ENCODE measurements at regions not wholly inside any gene's neighbourhood (a gene's known extent, or its start where the extent isn't known, plus 50 kb on each side); places are given as distances from the start of the nearest gene placed in this dataset.

DNA sequence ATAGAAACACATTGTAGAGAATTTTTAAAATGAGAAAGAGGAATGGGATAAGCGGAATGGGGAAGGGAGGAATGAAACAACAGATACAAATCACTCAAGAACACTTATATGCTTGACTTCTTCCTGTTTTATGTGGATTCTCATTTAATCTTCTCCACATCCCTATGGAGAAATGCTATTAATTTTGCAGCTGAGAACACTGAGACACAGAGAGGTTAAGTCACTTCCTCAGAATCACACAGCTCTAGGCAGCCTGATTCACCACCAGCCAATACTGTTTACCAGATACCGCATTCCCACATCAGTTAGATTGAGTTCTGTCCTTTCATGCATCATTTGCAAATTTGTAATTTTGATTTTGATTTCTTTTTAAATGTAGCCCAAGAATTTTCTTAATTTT is 170.5 kb downstream of the SH2D4B start:
- no peak for DNase-seq (ENCODE audit: low read depth)
- TF ChIP-seq, protein P1, sequence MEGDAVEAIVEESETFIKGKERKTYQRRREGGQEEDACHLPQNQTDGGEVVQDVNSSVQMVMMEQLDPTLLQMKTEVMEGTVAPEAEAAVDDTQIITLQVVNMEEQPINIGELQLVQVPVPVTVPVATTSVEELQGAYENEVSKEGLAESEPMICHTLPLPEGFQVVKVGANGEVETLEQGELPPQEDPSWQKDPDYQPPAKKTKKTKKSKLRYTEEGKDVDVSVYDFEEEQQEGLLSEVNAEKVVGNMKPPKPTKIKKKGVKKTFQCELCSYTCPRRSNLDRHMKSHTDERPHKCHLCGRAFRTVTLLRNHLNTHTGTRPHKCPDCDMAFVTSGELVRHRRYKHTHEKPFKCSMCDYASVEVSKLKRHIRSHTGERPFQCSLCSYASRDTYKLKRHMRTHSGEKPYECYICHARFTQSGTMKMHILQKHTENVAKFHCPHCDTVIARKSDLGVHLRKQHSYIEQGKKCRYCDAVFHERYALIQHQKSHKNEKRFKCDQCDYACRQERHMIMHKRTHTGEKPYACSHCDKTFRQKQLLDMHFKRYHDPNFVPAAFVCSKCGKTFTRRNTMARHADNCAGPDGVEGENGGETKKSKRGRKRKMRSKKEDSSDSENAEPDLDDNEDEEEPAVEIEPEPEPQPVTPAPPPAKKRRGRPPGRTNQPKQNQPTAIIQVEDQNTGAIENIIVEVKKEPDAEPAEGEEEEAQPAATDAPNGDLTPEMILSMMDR (IDR thresholded peaks at IDR 0.05; ENCODE audit: control insufficient read depth, extremely low read depth, insufficient read depth): no peak
- no peak overlapping the region for H3K4me3 ChIP-seq (ENCODE audit: low read depth, low read length)

DNA sequence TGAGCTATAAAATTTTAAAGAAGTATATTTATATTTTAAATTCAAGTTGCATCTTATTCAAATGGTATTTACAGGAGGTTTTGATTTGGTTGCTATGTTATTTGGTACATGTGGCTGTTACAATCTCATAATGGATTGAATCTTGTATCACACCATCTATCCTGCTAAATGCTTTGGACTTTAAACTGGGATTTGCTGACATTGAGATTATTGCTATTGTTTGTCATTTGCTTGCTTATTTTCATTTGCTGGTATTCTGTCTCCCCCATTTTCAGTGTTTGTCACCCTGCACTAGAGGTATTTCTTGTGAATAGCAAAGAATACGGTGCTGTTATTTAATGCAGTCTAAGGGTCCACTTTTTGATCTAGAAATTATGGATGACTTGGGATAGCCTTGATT is 171.1 kb downstream of the SH2D4B start:
- TF ChIP-seq, protein P1 (IDR thresholded peaks at IDR 0.05; ENCODE audit: control insufficient read depth, extremely low read depth, insufficient read depth): no peak
- no peak overlapping the region for H3K4me3 ChIP-seq (ENCODE audit: low read depth, low read length)
- no peak for DNase-seq (ENCODE audit: low read depth)

DNA sequence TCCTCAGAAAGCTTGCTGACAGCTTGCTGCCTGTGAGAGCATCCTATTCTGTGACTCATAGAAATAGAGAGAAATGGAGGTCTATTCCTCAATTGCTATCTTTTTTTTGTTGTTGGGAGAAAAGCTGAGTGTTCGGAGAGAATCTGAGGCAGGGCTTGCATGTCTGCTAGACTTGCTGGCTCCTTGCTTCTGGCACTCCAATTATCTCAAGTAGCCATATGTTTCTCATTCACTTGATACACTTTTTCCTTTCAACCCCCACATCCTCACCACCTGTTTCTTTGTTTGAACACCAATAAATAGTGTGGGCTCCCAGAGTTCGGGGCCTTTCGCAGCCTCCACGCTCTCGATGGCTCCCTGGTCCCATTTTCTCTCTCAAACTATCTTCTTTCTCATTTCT is 172.2 kb downstream of the SH2D4B start:
- DNase-seq (ENCODE audit: low read depth): no peak
- H3K4me3 ChIP-seq (ENCODE audit: low read depth, low read length): no peak overlapping the region
- TF ChIP-seq, protein P1 (IDR thresholded peaks at IDR 0.05; ENCODE audit: control insufficient read depth, extremely low read depth, insufficient read depth): no peak

GRCh38 chr10:80713398-80713928 is 175.8 kb downstream of the SH2D4B start:
- TF ChIP-seq, protein P1 (IDR thresholded peaks at IDR 0.05; ENCODE audit: control insufficient read depth, extremely low read depth, insufficient read depth): no peak

DNA sequence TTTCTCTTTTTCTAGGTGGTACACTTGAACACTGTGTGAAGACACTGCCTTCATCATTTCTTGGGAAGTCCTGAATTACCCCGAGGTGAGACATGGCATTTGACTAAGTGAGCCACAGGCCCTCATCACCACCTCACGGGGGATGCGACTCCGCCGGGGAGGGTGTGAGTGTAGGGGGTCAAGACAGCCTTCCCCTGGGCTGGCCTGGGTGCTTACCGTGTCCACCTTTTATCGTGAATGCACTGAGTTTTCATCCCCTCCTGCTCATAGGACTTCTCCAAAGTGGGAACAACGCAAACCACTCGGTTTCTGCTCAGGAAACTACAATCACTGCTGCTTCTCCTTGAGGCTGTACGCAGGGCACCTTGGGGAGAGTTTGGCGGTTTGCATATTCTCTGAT is 176.9 kb downstream of the SH2D4B start:
- TF ChIP-seq, protein P1 (IDR thresholded peaks at IDR 0.05; ENCODE audit: control insufficient read depth, extremely low read depth, insufficient read depth): no peak
- no peak overlapping the region for H3K4me3 ChIP-seq (ENCODE audit: low read depth, low read length)
- DNase-seq (ENCODE audit: low read depth): no peak

More at GRCh38 chr10:80713398-80713928, 175.8 kb downstream of the SH2D4B start:
- H3K4me3 ChIP-seq (ENCODE audit: low read depth, low read length): no peak overlapping the region
- DNase-seq (ENCODE audit: low read depth): no peak

- no peak for DNase-seq (ENCODE audit: low read depth)
- TF ChIP-seq, protein P1 (IDR thresholded peaks at IDR 0.05; ENCODE audit: control insufficient read depth, extremely low read depth, insufficient read depth): no peak
- no peak overlapping the region for H3K4me3 ChIP-seq (ENCODE audit: low read depth, low read length)
These were observed 180.3 kb downstream of the SH2D4B start for GRCh38 chr10:80718024-80718423.

GRCh38 chr10:80719935-80720334 is 182.2 kb downstream of the SH2D4B start:
- TF ChIP-seq, protein P1 (IDR thresholded peaks at IDR 0.05; ENCODE audit: control insufficient read depth, extremely low read depth, insufficient read depth): no peak

More at GRCh38 chr10:80719935-80720334, 182.2 kb downstream of the SH2D4B start:
- no peak for DNase-seq (ENCODE audit: low read depth)
- no peak overlapping the region for H3K4me3 ChIP-seq (ENCODE audit: low read depth, low read length)

Data from LNCaP clone FGC (cell line).